ENCODE measurements at regions not wholly inside any gene's neighbourhood (a gene's known extent, or its start where the extent isn't known, plus 50 kb on each side); places are given as distances from the start of the nearest gene placed in this dataset.
A peak's percentile ranks its signal among the peaks of the same experiment; 100 is the strongest.

GRCh38 chr3:144344925-144345548, 373.4 kb downstream of the DIPK2A start (continued):
- TF ChIP-seq, protein P1, sequence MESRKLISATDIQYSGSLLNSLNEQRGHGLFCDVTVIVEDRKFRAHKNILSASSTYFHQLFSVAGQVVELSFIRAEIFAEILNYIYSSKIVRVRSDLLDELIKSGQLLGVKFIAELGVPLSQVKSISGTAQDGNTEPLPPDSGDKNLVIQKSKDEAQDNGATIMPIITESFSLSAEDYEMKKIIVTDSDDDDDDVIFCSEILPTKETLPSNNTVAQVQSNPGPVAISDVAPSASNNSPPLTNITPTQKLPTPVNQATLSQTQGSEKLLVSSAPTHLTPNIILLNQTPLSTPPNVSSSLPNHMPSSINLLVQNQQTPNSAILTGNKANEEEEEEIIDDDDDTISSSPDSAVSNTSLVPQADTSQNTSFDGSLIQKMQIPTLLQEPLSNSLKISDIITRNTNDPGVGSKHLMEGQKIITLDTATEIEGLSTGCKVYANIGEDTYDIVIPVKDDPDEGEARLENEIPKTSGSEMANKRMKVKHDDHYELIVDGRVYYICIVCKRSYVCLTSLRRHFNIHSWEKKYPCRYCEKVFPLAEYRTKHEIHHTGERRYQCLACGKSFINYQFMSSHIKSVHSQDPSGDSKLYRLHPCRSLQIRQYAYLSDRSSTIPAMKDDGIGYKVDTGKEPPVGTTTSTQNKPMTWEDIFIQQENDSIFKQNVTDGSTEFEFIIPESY (IDR thresholded peaks at IDR 0.05), result no peak
- no peak for TF ChIP-seq RXRA (IDR thresholded peaks at IDR 0.05)

GRCh38 chr3:144350125-144350524, 378.5 kb downstream of the DIPK2A start:
- Histone ChIP-seq H3K4me3 (ENCODE audit: low read depth in 1 of 3, low read length in 3 of 3) (no peak overlapping the region), H3K36me3 (ENCODE audit: control insufficient read depth in 4 of 4, insufficient read depth in 3 of 4, low read depth in 1 of 4, low read length in 3 of 4) (no peaks in the 10 kb centered on the region), H3K9ac (ENCODE audit: low read depth in 1 of 2, low read length in 2 of 2) (no peak overlapping the region), H3K27ac (ENCODE audit: low read depth in 1 of 2, low read length in 2 of 2) (no peak overlapping the region), H3K9me3 (ENCODE audit: control insufficient read depth in 4 of 4, low read length in 3 of 4) (no peaks in the 10 kb centered on the region), H3K27me3 (ENCODE audit: control insufficient read depth in 4 of 4, insufficient read depth in 4 of 4, low read length in 3 of 4) (no peaks in the 10 kb centered on the region), H3K4me1 (ENCODE audit: control insufficient read depth in 4 of 4, insufficient read depth in 4 of 4, low read length in 3 of 4) (peaks cover 2 to 4% (median 3%) of the 10 kb centered on the region in 4 donors)
- DNase-seq (ENCODE audit: low spot score), result no peak
- no peak for TF ChIP-seq EGR1 (IDR thresholded peaks at IDR 0.05; ENCODE audit: low read depth in 2 of 2)
- TF ChIP-seq RAD21 (IDR thresholded peaks at IDR 0.05), result no peak
- TF ChIP-seq RXRA (IDR thresholded peaks at IDR 0.05), result no peak
- no peak for TF ChIP-seq FOXA2 (IDR thresholded peaks at IDR 0.05)
- TF ChIP-seq YY1 (IDR thresholded peaks at IDR 0.05), result no peak
- TF ChIP-seq SP1 (IDR thresholded peaks at IDR 0.05), result no peak
- 58% methylated on average over 3 of the region's 3 CpGs for WGBS

GRCh38 chr3:144351011-144351410, 379.4 kb downstream of the DIPK2A start:
- peaks cover 2 to 4% (median 3%) of the 10 kb centered on the region in 4 donors for H3K4me1 ChIP-seq (ENCODE audit: control insufficient read depth in 4 of 4, insufficient read depth in 4 of 4, low read length in 3 of 4)
- no peak overlapping the region for H3K27ac ChIP-seq (ENCODE audit: low read depth in 1 of 2, low read length in 2 of 2)
- 42% methylated on average over 2 of the region's 2 CpGs for WGBS
- TF ChIP-seq, protein P1 (IDR thresholded peaks at IDR 0.05), result no peak
- TF ChIP-seq HNF4A (conservative IDR thresholded peaks at IDR 0.05), result no peak
- TF ChIP-seq JUND (IDR thresholded peaks at IDR 0.05), result no peak
- no peak for TF ChIP-seq FOXA2 (IDR thresholded peaks at IDR 0.05)
- no peak for TF ChIP-seq GABPA (IDR thresholded peaks at IDR 0.05 in 1 of 2, conservative IDR thresholded peaks at IDR 0.05 in 1 of 2)
- no peak for TF ChIP-seq TAF1 (conservative IDR thresholded peaks at IDR 0.05)
- no peak for TF ChIP-seq MAX (IDR thresholded peaks at IDR 0.05)
- no peak for TF ChIP-seq YY1 (IDR thresholded peaks at IDR 0.05)
- TF ChIP-seq RXRA (IDR thresholded peaks at IDR 0.05), result no peak
- TF ChIP-seq EGR1 (IDR thresholded peaks at IDR 0.05; ENCODE audit: low read depth in 2 of 2), result no peak
- TF ChIP-seq REST (IDR thresholded peaks at IDR 0.05), result no peak
- no peak for TF ChIP-seq HNF4G (IDR thresholded peaks at IDR 0.05)
- TF ChIP-seq RAD21 (IDR thresholded peaks at IDR 0.05), result no peak
- TF ChIP-seq NR2F2 (IDR thresholded peaks at IDR 0.05), result no peak
- TF ChIP-seq FOXA1 (IDR thresholded peaks at IDR 0.05), result no peak
- TF ChIP-seq CTCF (IDR thresholded peaks at IDR 0.05; ENCODE audit: low read depth, low read length, missing input control), result no peak
- no peak for TF ChIP-seq SP1 (IDR thresholded peaks at IDR 0.05)
- TF ChIP-seq, protein P2, sequence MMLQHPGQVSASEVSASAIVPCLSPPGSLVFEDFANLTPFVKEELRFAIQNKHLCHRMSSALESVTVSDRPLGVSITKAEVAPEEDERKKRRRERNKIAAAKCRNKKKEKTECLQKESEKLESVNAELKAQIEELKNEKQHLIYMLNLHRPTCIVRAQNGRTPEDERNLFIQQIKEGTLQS (IDR thresholded peaks at IDR 0.05), result no peak
- H3K27me3 ChIP-seq (ENCODE audit: control insufficient read depth in 4 of 4, insufficient read depth in 4 of 4, low read length in 3 of 4), result no peaks in the 10 kb centered on the region
- H3K9me3 ChIP-seq (ENCODE audit: control insufficient read depth in 4 of 4, low read length in 3 of 4), result no peaks in the 10 kb centered on the region
- DNase-seq (ENCODE audit: low spot score), result no peak
- H3K9ac ChIP-seq (ENCODE audit: low read depth in 1 of 2, low read length in 2 of 2), result peak overlapping the region in 1 of 2 donors; percentile 20
- no peak overlapping the region for H3K4me3 ChIP-seq (ENCODE audit: low read depth in 1 of 3, low read length in 3 of 3)
- H3K36me3 ChIP-seq (ENCODE audit: control insufficient read depth in 4 of 4, insufficient read depth in 3 of 4, low read depth in 1 of 4, low read length in 3 of 4), result no peaks in the 10 kb centered on the region
